ENCODE measurements at regions not wholly inside any gene's neighbourhood (a gene's known extent, or its start where the extent isn't known, plus 50 kb on each side); places are given as distances from the start of the nearest gene placed in this dataset.

- CTCF ChIA-PET (ENCODE audit: partially characterized antibody), result no interaction called here
- Mint-ChIP-seq H3K27me3 (no peaks in the 10 kb centered on the region), H3K27ac (no peak overlapping the region), H3K4me1 (peaks cover 3 to 5% (median 4%) of the 10 kb centered on the region in 4 donors), H3K4me3 (no peak overlapping the region), H3K9me3 (peaks cover 0 to 6% (median under 1%) of the 10 kb centered on the region in 8 donors), H3K36me3 (peaks cover 2 to 4% of the 10 kb centered on the region in 2 donors)
- H3K36me3 ChIP-seq (ENCODE audit: insufficient read depth, low read length), result no peaks in the 10 kb centered on the region
- POLR2A ChIA-PET (ENCODE audit: partially characterized antibody), result no interaction called here
- no peak for DNase-seq
- H3K9me3 ChIP-seq (ENCODE audit: control insufficient read depth in 1 of 2, low read length in 2 of 2), result no peaks in the 10 kb centered on the region
- intact Hi-C loops (cut with micrococcal nuclease), result no loop called here
- H3K4me3 ChIP-seq (ENCODE audit: low read length in 2 of 2), result no peak overlapping the region
- H3K27ac ChIP-seq (ENCODE audit: low read depth, low read length), result no peak overlapping the region
- H3K27me3 ChIP-seq (ENCODE audit: insufficient read depth, low read length), result no peaks in the 10 kb centered on the region
- no peaks in the 10 kb centered on the region for H3K4me1 ChIP-seq (ENCODE audit: insufficient read depth, low read length)
Measured at GRCh38 chr9:31355965-31356364, 1028.5 kb upstream of the ACO1 start.

DNA sequence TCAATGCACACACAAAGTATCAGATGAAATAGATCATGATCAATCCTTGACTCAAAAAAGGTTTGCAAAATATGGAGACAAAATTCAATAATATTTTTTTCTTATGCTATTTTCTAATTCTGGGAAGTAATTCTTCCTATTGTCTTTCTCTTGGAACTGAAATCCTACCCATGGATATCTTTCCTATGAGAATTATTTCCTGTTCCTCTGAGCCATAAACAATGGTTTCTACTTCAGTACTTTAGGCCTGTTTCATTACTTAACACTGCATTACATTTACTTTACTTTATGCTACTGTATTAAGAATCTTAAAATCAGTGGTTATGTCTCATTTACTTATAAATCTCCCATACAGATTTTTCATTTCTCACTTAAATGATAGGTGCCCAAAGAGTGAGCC is 1025.4 kb upstream of the ACO1 start:
- intact Hi-C loops (cut with micrococcal nuclease), result no loop called here
- H3K4me3 ChIP-seq (ENCODE audit: low read length in 2 of 2), result no peak overlapping the region
- no peak overlapping the region for H3K27ac ChIP-seq (ENCODE audit: low read depth, low read length)
- H3K27me3 ChIP-seq (ENCODE audit: insufficient read depth, low read length), result no peaks in the 10 kb centered on the region
- H3K9me3 ChIP-seq (ENCODE audit: control insufficient read depth in 1 of 2, low read length in 2 of 2), result no peaks in the 10 kb centered on the region
- Mint-ChIP-seq H3K36me3 (peaks cover 0 to 4% of the 10 kb centered on the region in 2 donors), H3K9me3 (peaks cover 0 to 6% (median 1%) of the 10 kb centered on the region in 8 donors), H3K4me1 (peaks cover 0 to 5% (median 0%) of the 10 kb centered on the region in 4 donors), H3K4me3 (no peak overlapping the region), H3K27ac (no peak overlapping the region), H3K27me3 (no peaks in the 10 kb centered on the region)
- POLR2A ChIA-PET (ENCODE audit: partially characterized antibody), result no interaction called here
- no peak for DNase-seq
- no peaks in the 10 kb centered on the region for H3K4me1 ChIP-seq (ENCODE audit: insufficient read depth, low read length)
- no peaks in the 10 kb centered on the region for H3K36me3 ChIP-seq (ENCODE audit: insufficient read depth, low read length)
- CTCF ChIA-PET (ENCODE audit: partially characterized antibody), result no interaction called here

DNA sequence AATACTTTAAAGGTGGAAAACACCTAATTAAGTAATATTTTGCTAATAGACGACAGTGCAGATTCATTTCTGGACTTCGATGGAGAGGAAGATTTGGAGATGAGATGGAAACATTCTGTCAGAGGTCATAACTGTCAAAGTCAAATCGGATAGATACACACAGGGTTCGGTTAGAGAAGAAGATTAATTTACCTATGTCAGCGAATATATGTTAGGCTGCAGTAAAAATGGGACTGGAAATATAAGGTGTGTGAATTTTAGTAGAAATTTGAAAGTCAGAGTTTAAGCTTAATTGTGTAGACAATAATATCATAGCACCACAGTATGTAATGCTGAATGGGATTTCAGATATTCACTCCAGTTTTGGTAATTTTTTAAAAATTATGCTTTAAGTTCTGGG is 1020.3 kb upstream of the ACO1 start:
- POLR2A ChIA-PET (ENCODE audit: partially characterized antibody), result no interaction called here
- Histone ChIP-seq H3K36me3 (ENCODE audit: insufficient read depth, low read length) (no peaks in the 10 kb centered on the region), H3K4me3 (ENCODE audit: low read length in 2 of 2) (no peak overlapping the region), H3K4me1 (ENCODE audit: insufficient read depth, low read length) (no peaks in the 10 kb centered on the region), H3K9me3 (ENCODE audit: control insufficient read depth in 1 of 2, low read length in 2 of 2) (no peaks in the 10 kb centered on the region), H3K27me3 (ENCODE audit: insufficient read depth, low read length) (no peaks in the 10 kb centered on the region), H3K27ac (ENCODE audit: low read depth, low read length) (no peak overlapping the region)
- Mint-ChIP-seq H3K36me3 (no peaks in the 10 kb centered on the region), H3K4me1 (peaks cover 0 to 3% (median 2%) of the 10 kb centered on the region in 4 donors), H3K9me3 (peaks cover 0 to 3% (median 0%) of the 10 kb centered on the region in 8 donors), H3K27ac (no peak overlapping the region), H3K27me3 (peaks cover 0 to 1% of the 10 kb centered on the region in 2 donors), H3K4me3 (no peak overlapping the region)
- CTCF ChIA-PET (ENCODE audit: partially characterized antibody), result no interaction called here
- no peak for DNase-seq
- intact Hi-C loops (cut with micrococcal nuclease), result no loop called here

- Histone ChIP-seq H3K27ac (ENCODE audit: low read depth, low read length) (no peak overlapping the region), H3K4me3 (ENCODE audit: low read length in 2 of 2) (no peak overlapping the region), H3K4me1 (ENCODE audit: insufficient read depth, low read length) (no peaks in the 10 kb centered on the region), H3K27me3 (ENCODE audit: insufficient read depth, low read length) (no peaks in the 10 kb centered on the region), H3K36me3 (ENCODE audit: insufficient read depth, low read length) (no peaks in the 10 kb centered on the region), H3K9me3 (ENCODE audit: control insufficient read depth in 1 of 2, low read length in 2 of 2) (no peaks in the 10 kb centered on the region)
- POLR2A ChIA-PET (ENCODE audit: partially characterized antibody), result no interaction called here
- Mint-ChIP-seq H3K27ac (no peak overlapping the region), H3K4me3 (no peak overlapping the region), H3K36me3 (peaks cover 0 to 5% of the 10 kb centered on the region in 2 donors), H3K9me3 (peaks cover 0 to 7% (median 3%) of the 10 kb centered on the region in 8 donors), H3K4me1 (peaks cover 0 to 6% (median 4%) of the 10 kb centered on the region in 4 donors), H3K27me3 (no peaks in the 10 kb centered on the region)
- CTCF ChIA-PET (ENCODE audit: partially characterized antibody), result no interaction called here
- intact Hi-C loops (cut with micrococcal nuclease), result no loop called here
- DNase-seq, result no peak
Measured at GRCh38 chr9:31372799-31373587, 1011.5 kb upstream of the ACO1 start.

DNA sequence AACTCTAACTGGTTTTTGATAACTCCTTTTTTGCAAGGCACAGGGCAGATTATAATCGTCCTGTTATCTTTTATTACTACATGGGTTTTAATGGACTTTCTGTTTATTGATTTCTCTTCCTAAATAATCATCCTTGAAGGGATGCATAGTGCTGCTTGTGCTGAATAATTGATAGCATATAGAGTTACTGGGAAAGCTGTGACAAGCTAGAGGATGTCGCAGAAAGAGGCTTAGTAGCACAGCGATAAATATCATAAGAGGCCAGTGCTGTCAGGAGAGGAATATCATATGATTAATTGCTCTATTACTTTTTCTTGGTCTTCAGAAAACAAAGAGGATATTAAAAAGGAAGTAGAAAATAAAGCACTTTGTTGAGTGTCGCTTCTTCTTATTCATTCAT is 1007.1 kb upstream of the ACO1 start:
- Histone ChIP-seq H3K9me3 (ENCODE audit: control insufficient read depth in 1 of 2, low read length in 2 of 2) (no peaks in the 10 kb centered on the region), H3K27me3 (ENCODE audit: insufficient read depth, low read length) (no peaks in the 10 kb centered on the region), H3K36me3 (ENCODE audit: insufficient read depth, low read length) (no peaks in the 10 kb centered on the region), H3K27ac (ENCODE audit: low read depth, low read length) (no peak overlapping the region), H3K4me1 (ENCODE audit: insufficient read depth, low read length) (no peaks in the 10 kb centered on the region), H3K4me3 (ENCODE audit: low read length in 2 of 2) (no peak overlapping the region)
- Mint-ChIP-seq H3K27me3 (no peaks in the 10 kb centered on the region), H3K27ac (no peak overlapping the region), H3K9me3 (peaks cover 0 to 6% (median 4%) of the 10 kb centered on the region in 8 donors), H3K4me1 (no peaks in the 10 kb centered on the region), H3K36me3 (peaks cover 0 to 5% of the 10 kb centered on the region in 2 donors), H3K4me3 (no peak overlapping the region)
- no peak for DNase-seq
- ChIA-PET CTCF (ENCODE audit: partially characterized antibody) (no interaction called here), POLR2A (ENCODE audit: partially characterized antibody) (no interaction called here)
- intact Hi-C loops (cut with micrococcal nuclease), result no loop called here

DNA sequence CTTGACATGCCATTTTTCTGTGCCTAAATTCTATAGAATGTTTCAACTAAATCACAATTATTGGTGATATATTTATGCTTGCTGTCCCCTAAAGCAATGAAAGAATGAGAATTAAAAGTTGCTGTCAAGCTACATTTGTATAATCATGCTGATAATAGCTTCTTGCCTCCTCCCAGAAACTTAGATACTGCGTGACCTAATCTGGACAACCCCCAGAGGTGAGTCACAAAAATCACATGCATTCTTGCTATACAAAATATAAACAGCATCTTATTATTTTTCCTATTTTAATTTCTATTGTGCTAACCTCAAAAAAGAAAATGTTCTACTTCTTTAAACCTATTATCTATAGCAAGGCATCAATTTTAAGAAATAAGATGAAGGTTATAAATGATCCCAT is 995.8 kb upstream of the ACO1 start:
- Histone ChIP-seq H3K36me3 (ENCODE audit: insufficient read depth, low read length) (no peaks in the 10 kb centered on the region), H3K4me3 (ENCODE audit: low read length in 2 of 2) (no peak overlapping the region), H3K27ac (ENCODE audit: low read depth, low read length) (no peak overlapping the region), H3K27me3 (ENCODE audit: insufficient read depth, low read length) (no peaks in the 10 kb centered on the region), H3K4me1 (ENCODE audit: insufficient read depth, low read length) (peaks cover 11% of the 10 kb centered on the region), H3K9me3 (ENCODE audit: control insufficient read depth in 1 of 2, low read length in 2 of 2) (no peaks in the 10 kb centered on the region)
- no peak for DNase-seq
- intact Hi-C loops (cut with micrococcal nuclease), result no loop called here
- H3K36me3 Mint-ChIP-seq, result peaks cover 0 to 4% of the 10 kb centered on the region in 2 donors
- ChIA-PET POLR2A (ENCODE audit: partially characterized antibody) (no interaction called here), CTCF (ENCODE audit: partially characterized antibody) (no interaction called here)
- no peaks in the 10 kb centered on the region for H3K27me3 Mint-ChIP-seq
- peaks cover 0 to 4% (median 0%) of the 10 kb centered on the region in 8 donors for H3K9me3 Mint-ChIP-seq
- no peak overlapping the region for H3K4me3 Mint-ChIP-seq
- H3K4me1 Mint-ChIP-seq, result peaks cover 15 to 24% (median 20%) of the 10 kb centered on the region in 4 donors
- no peak overlapping the region for H3K27ac Mint-ChIP-seq

GRCh38 chr9:31389075-31389474 is 995.4 kb upstream of the ACO1 start:
- no peak overlapping the region for H3K4me3 ChIP-seq (ENCODE audit: low read length in 2 of 2)
- H3K36me3 Mint-ChIP-seq, result peaks cover 0 to 4% of the 10 kb centered on the region in 2 donors

More at GRCh38 chr9:31389075-31389474, 995.4 kb upstream of the ACO1 start:
- Mint-ChIP-seq H3K4me1 (peaks cover 18 to 27% (median 21%) of the 10 kb centered on the region in 4 donors), H3K9me3 (peaks cover 0 to 4% (median 0%) of the 10 kb centered on the region in 8 donors), H3K4me3 (no peak overlapping the region), H3K27ac (no peak overlapping the region), H3K27me3 (no peaks in the 10 kb centered on the region)
- intact Hi-C loops (cut with micrococcal nuclease), result no loop called here
- POLR2A ChIA-PET (ENCODE audit: partially characterized antibody), result no interaction called here
- Histone ChIP-seq H3K27ac (ENCODE audit: low read depth, low read length) (no peak overlapping the region), H3K36me3 (ENCODE audit: insufficient read depth, low read length) (no peaks in the 10 kb centered on the region), H3K27me3 (ENCODE audit: insufficient read depth, low read length) (no peaks in the 10 kb centered on the region), H3K9me3 (ENCODE audit: control insufficient read depth in 1 of 2, low read length in 2 of 2) (no peaks in the 10 kb centered on the region), H3K4me1 (ENCODE audit: insufficient read depth, low read length) (peaks cover 11% of the 10 kb centered on the region)
- CTCF ChIA-PET (ENCODE audit: partially characterized antibody), result no interaction called here
- DNase-seq, result no peak

All from CD4-positive, alpha-beta memory T cell (primary cell).